ENCODE measurements at regions not wholly inside any gene's neighbourhood (a gene's known extent, or its start where the extent isn't known, plus 50 kb on each side); places are given as distances from the start of the nearest gene placed in this dataset.

- TF ChIP-seq CEBPB (IDR thresholded peaks at IDR 0.05; ENCODE audit: low read depth, low read length) (no peak), CTCF (conservative IDR thresholded peaks at IDR 0.05; ENCODE audit: low read depth, low read length) (no peak), POLR2A (IDR thresholded peaks at IDR 0.05; ENCODE audit: low read depth, low read length) (no peak), FOS (IDR thresholded peaks at IDR 0.05; ENCODE audit: low read depth, low read length) (no peak), RCOR1 (IDR thresholded peaks at IDR 0.05; ENCODE audit: insufficient replicate concordance, low read length) (no peak), USF2 (IDR thresholded peaks at IDR 0.05; ENCODE audit: low read depth, low read length) (no peak), NFE2L2 (IDR thresholded peaks at IDR 0.05; ENCODE audit: low read depth, low read length) (no peak), CHD1 (IDR thresholded peaks at IDR 0.05; ENCODE audit: low read depth, low read length) (no peak), MXI1 (IDR thresholded peaks at IDR 0.05; ENCODE audit: borderline replicate concordance, low read depth, low read length) (no peak), ELK1 (IDR thresholded peaks at IDR 0.05; ENCODE audit: borderline replicate concordance, low read depth, low read length) (no peak), SMC3 (IDR thresholded peaks at IDR 0.05; ENCODE audit: low read depth, low read length) (no peak), RFX5 (IDR thresholded peaks at IDR 0.05; ENCODE audit: low read depth, low read length) (no peak), MAFK (IDR thresholded peaks at IDR 0.05; ENCODE audit: low read depth, low read length) (no peak)
Observed at GRCh38 chr11:97461044-97461880, 1071.4 kb downstream of the JRKL start.

Measured in IMR-90 (cell line).